Endothelial cell of umbilical vein (primary cell): ENCODE measurements at regions not wholly inside any gene's neighbourhood (a gene's known extent, or its start where the extent isn't known, plus 50 kb on each side); places are given as distances from the start of the nearest gene placed in this dataset.

Experiments used
- BruUV-seq: library from RNA; stranded (reverse); fragments of 400-500 nt; replicated peaks from 2 replicates; lab custom pipeline; 2021; lab: Mats Ljungman, UMichigan
- CTCF ChIA-PET: fragments of 300-600, 350-600 bp; sonication (Branson Sonifier 250); formaldehyde crosslinking; loops from one replicate; lab custom pipeline; 2021; ENCODE audit warnings: antibody characterized with exemption, inconsistent platforms; lab: Charles Lee
- POLR2A ChIA-PET: fragments of 300-600, 350-600 bp; sonication (Branson Sonifier 250); formaldehyde crosslinking; loops from one replicate; lab custom pipeline; 2021; ENCODE audit warnings: antibody characterized with exemption, inconsistent platforms; lab: Charles Lee
- DNase-seq: peaks from one replicate; pipeline ENCODE4 v3.0.0-alpha.2; 2011; ENCODE audit warnings: low read depth, low spot score
- FAIRE-seq: peaks from 2 replicates; lab custom pipeline; 2011; peaks lifted over from hg19 to GRCh38; lab: Jason Lieb, UNC
- H2AFZ ChIP-seq: 2 replicates; pipeline ENCODE4 v1.6.0; 2012; ENCODE audit warnings: low read depth, low read length, control low read depth, inconsistent platforms
- H3K27ac ChIP-seq: 2 replicates; pipeline ENCODE4 v1.5.1; 2011; ENCODE audit warnings: low read depth, mild to moderate bottlenecking, control low read depth, low read length, moderate library complexity; ENCODE audit not compliant: insufficient read depth
- H3K27me3 ChIP-seq, 2 experiments: 2 replicates each; pipeline versions ENCODE4 v1.6.0 to v1.6.1; 2011; ENCODE audit warnings: low read length in 2 of 2, mixed read lengths in 1 of 2; ENCODE audit not compliant: control insufficient read depth in 2 of 2, insufficient read depth in 2 of 2
- H3K36me3 ChIP-seq, 2 experiments: 2 replicates in 1 of 2; 3 replicates in 1 of 2; pipeline ENCODE4 v1.5.1; 2011; ENCODE audit warnings: low read length in 2 of 2, mild to moderate bottlenecking in 1 of 2, moderate library complexity in 1 of 2; ENCODE audit not compliant: control insufficient read depth in 2 of 2, insufficient read depth in 2 of 2; ENCODE audit errors: extremely low read depth in 1 of 2
- H3K4me1 ChIP-seq: 3 replicates; pipeline ENCODE4 v1.5.1; 2011; ENCODE audit warnings: mild to moderate bottlenecking, low read length; ENCODE audit not compliant: control insufficient read depth, insufficient read depth; ENCODE audit errors: extremely low read depth
- H3K4me2 ChIP-seq: 2 replicates; pipeline ENCODE4 v1.6.1; 2011; ENCODE audit warnings: low read length, control low read depth, mixed read lengths; ENCODE audit not compliant: insufficient read depth
- H3K4me3 ChIP-seq, 3 experiments: fragments of 200-600 bp in 1 of 3; sonication (generic), shearing (Covaris generic) in 1 of 3; replicated peaks in 1 of 3; 2 replicates each; pipeline ENCODE4 v1.5.1; 2011 to 2016; ENCODE audit warnings: control low read depth in 3 of 3, low read length in 3 of 3, mild to moderate bottlenecking in 2 of 3, inconsistent platforms in 1 of 3, low read depth in 1 of 3, moderate library complexity in 1 of 3; ENCODE audit not compliant: insufficient read depth in 1 of 3
- H3K79me2 ChIP-seq: 2 replicates; pipeline ENCODE4 v1.6.0; 2012; ENCODE audit warnings: low read length, inconsistent platforms; ENCODE audit not compliant: control insufficient read depth, insufficient read depth
- H3K9ac ChIP-seq: replicated peaks from 2 replicates; pipeline ENCODE3; 2011; ENCODE audit warnings: low read length, control low read depth; ENCODE audit not compliant: insufficient read depth; ENCODE audit errors: extremely low read depth
- H3K9me1 ChIP-seq: replicated peaks from 3 replicates; pipeline ENCODE4 v1.6.0; 2011; ENCODE audit warnings: mild to moderate bottlenecking, low read length; ENCODE audit not compliant: control insufficient read depth, insufficient read depth; ENCODE audit errors: extremely low read depth
- H3K9me3 ChIP-seq: replicated peaks from 2 replicates; pipeline ENCODE4 v1.5.1; 2012; ENCODE audit warnings: low read length, inconsistent platforms; ENCODE audit not compliant: control insufficient read depth, insufficient read depth
- H4K20me1 ChIP-seq: replicated peaks from 2 replicates; pipeline ENCODE3; 2011; ENCODE audit warnings: mild to moderate bottlenecking, low read length; ENCODE audit not compliant: control insufficient read depth, insufficient read depth; ENCODE audit errors: extremely low read depth
- CTCF ChIP-seq, 2 donors: IDR thresholded peaks; 1 replicate in 1 of 2; 2 replicates in 1 of 2; pipeline ENCODE4 v1.5.1; 2011; ENCODE audit warnings: low read length in 2 of 2, mild to moderate bottlenecking in 2 of 2, moderate library complexity in 2 of 2, control low read depth in 1 of 2, inconsistent platforms in 1 of 2, low read depth in 1 of 2; ENCODE audit not compliant: insufficient read depth in 1 of 2; ENCODE audit errors: extremely low read depth in 1 of 2
- EZH2 ChIP-seq: IDR thresholded peaks from 2 replicates; pipeline ENCODE4 v1.6.1; 2012; ENCODE audit warnings: borderline replicate concordance, low read depth, mild to moderate bottlenecking, moderate library complexity, low read length, inconsistent platforms; ENCODE audit not compliant: severe bottlenecking
- FOS ChIP-seq: IDR thresholded peaks from 2 replicates; pipeline ENCODE4 v1.6.1; 2011; ENCODE audit warnings: mild to moderate bottlenecking, low read length, moderate library complexity, borderline replicate concordance; ENCODE audit not compliant: insufficient read depth
- GATA2 ChIP-seq: IDR thresholded peaks from 2 replicates; pipeline ENCODE4 v1.7.0; 2011; ENCODE audit warnings: low read depth, mild to moderate bottlenecking, moderate library complexity, mixed read lengths, low read length; ENCODE audit not compliant: insufficient read length, insufficient read depth
- JUN ChIP-seq: IDR thresholded peaks from 2 replicates; pipeline ENCODE4 v1.6.1; 2011; ENCODE audit warnings: borderline replicate concordance, low read depth; ENCODE audit not compliant: insufficient read length, insufficient read depth
- MAX ChIP-seq: IDR thresholded peaks from 2 replicates; pipeline ENCODE4 v1.6.1; 2011; ENCODE audit not compliant: insufficient read depth, insufficient read length
- MYC ChIP-seq: IDR thresholded peaks from one replicate; pipeline ENCODE4 v1.6.1; 2011; ENCODE audit warnings: mild to moderate bottlenecking, low read depth, low read length
- POLR2A ChIP-seq: IDR thresholded peaks from 2 replicates; pipeline ENCODE4 v1.6.1; 2012; ENCODE audit warnings: low read depth, mild to moderate bottlenecking, control low read depth, low read length
- POLR2AphosphoS5 ChIP-seq: IDR thresholded peaks from 2 replicates; pipeline ENCODE4 v1.6.1; 2012; ENCODE audit warnings: low read depth, mild to moderate bottlenecking, control low read depth, low read length, moderate library complexity; ENCODE audit not compliant: insufficient read depth
- dilution Hi-C: fragments of 300-500 bp; cut with MboI; formaldehyde crosslinking; loops from one replicate; pipeline ENCODE4 v1.15.0; 2019; ENCODE audit warnings: low sequenced_read_pairs; ENCODE audit not compliant: extremely low pct_ligation_motif_present
- intact Hi-C: fragments of 100-400 bp; cut with micrococcal nuclease; formaldehyde crosslinking; loops from one replicate; pipeline ENCODE4 v1.10.0; 2022

- DNase-seq (no peak), FAIRE-seq (no peak)
- BruUV-seq, result no TSS peak
- Histone ChIP-seq H3K9me1 (no peaks in the 10 kb centered on the region), H3K9ac (no peak overlapping the region), H2AFZ (no peak overlapping the region), H3K9me3 (peaks cover 2% of the 10 kb centered on the region), H3K4me3 (no peak overlapping the region), H3K4me2 (no peak overlapping the region), H3K36me3 (no peaks in the 10 kb centered on the region), H4K20me1 (no peaks in the 10 kb centered on the region), H3K4me1 (no peaks in the 10 kb centered on the region), H3K79me2 (no peaks in the 10 kb centered on the region), H3K27ac (no peak overlapping the region), H3K27me3 (no peaks in the 10 kb centered on the region)
- ChIA-PET CTCF (no interaction called here), POLR2A (no interaction called here)
- intact Hi-C loops, result no loop called here
- dilution Hi-C loops, result no loop called here
- TF ChIP-seq JUN, result no peak
- TF ChIP-seq CTCF (IDR thresholded peaks at IDR 0.05; ENCODE audit: extremely low read depth in 1 of 2, insufficient read depth in 1 of 2, low read depth in 1 of 2, low read length in 2 of 2), result no peak
- TF ChIP-seq FOS, result no peak
- no peak for TF ChIP-seq POLR2AphosphoS5
- no peak for TF ChIP-seq EZH2
- no peak for TF ChIP-seq MAX
- no peak for TF ChIP-seq POLR2A
- no peak for TF ChIP-seq MYC
- TF ChIP-seq GATA2, result no peak
These were observed 705.6 kb upstream of the ID2 start for GRCh38 chr2:7976206-7976605.
